Adrenal gland (tissue), 5 donors: ENCODE measurements at regions not wholly inside any gene's neighbourhood (a gene's known extent, or its start where the extent isn't known, plus 50 kb on each side); places are given as distances from the start of the nearest gene placed in this dataset.

Experiments
- CTCF ChIP-seq, 6 experiments: fragments of 450-650 bp in 4 of 6; fragments of 200-600 bp in 2 of 6; sonication (generic) in 1 of 6; IDR thresholded peaks; 1 replicate in 5 of 6; 2 replicates in 1 of 6; pipeline versions ENCODE4 v1.5.1 to v1.8.0; 2016 to 2021; ENCODE audit warnings: antibody characterized with exemption in 6 of 6, mild to moderate bottlenecking in 2 of 6, moderate library complexity in 1 of 6
- POLR2A ChIP-seq, 2 donors: fragments of 450-650 bp; IDR thresholded peaks; one replicate each; pipeline ENCODE4 v1.6.1; 2017; ENCODE audit warnings: antibody characterized with exemption in 2 of 2, mild to moderate bottlenecking in 2 of 2, moderate library complexity in 1 of 2
- donor health status: DM: no; HTN: no; CAD: no.

GRCh38 chr5:67620424-67621397 lies 424.1 kb upstream of the CD180 start:
- TF ChIP-seq CTCF (IDR thresholded peaks at IDR 0.05) = no peak
- TF ChIP-seq POLR2A (IDR thresholded peaks at IDR 0.05) = no peak
